HG02642 (cell line): ENCODE measurements at regions not wholly inside any gene's neighbourhood (a gene's known extent, or its start where the extent isn't known, plus 50 kb on each side); places are given as distances from the start of the nearest gene placed in this dataset.
"Not testable (repeated sequence)": the region's sequence is repeated elsewhere in the genome, so short reads cannot be mapped to it uniquely, and the experiment has no call there.

Experiments used
- ATAC-seq: cut with Tn5 transposase; IDR thresholded peaks from one replicate; pipeline ENCODE4 v1.9.1; 2021; ENCODE audit warnings: mild to moderate bottlenecking; ENCODE audit not compliant: unreplicated experiment, poor library complexity

GRCh38 chr12:107144441-107144840, 51.1 kb upstream of the CRY1 start:
- ATAC-seq, result no peak

- no peak for ATAC-seq
Measured at GRCh38 chr12:107144990-107145389, 51.6 kb upstream of the CRY1 start.

GRCh38 chr12:107145397-107145796, 52.0 kb upstream of the CRY1 start:
- ATAC-seq, result no peak

- ATAC-seq, result no peak
Measured at GRCh38 chr12:107148107-107148506, 54.8 kb upstream of the CRY1 start.

- ATAC-seq, result no peak
Measured at GRCh38 chr12:107152315-107152714, 59.0 kb upstream of the CRY1 start.

GRCh38 chr12:107159384-107159900, 66.1 kb upstream of the CRY1 start:
- no peak for ATAC-seq

GRCh38 chr12:107163413-107163812, 70.1 kb upstream of the CRY1 start:
- ATAC-seq, result no peak

- ATAC-seq, result no peak
Measured at GRCh38 chr12:107164392-107164791, 71.0 kb upstream of the CRY1 start.

GRCh38 chr12:107165581-107165980, 72.2 kb upstream of the CRY1 start:
- no peak for ATAC-seq

GRCh38 chr12:107167756-107168155, 74.4 kb upstream of the CRY1 start:
- ATAC-seq, result no peak

- no peak for ATAC-seq
Measured at GRCh38 chr12:107169200-107169599, 75.9 kb upstream of the CRY1 start.

- ATAC-seq, result no peak
Measured at GRCh38 chr12:107178776-107179175, 85.4 kb upstream of the CRY1 start.

GRCh38 chr12:107179871-107180270, 86.5 kb upstream of the CRY1 start:
- ATAC-seq, result no peak

- ATAC-seq, result no peak
Measured at GRCh38 chr12:107180272-107180671, 86.9 kb upstream of the CRY1 start.

GRCh38 chr12:107184359-107184930, 91.1 kb upstream of the CRY1 start:
- no peak for ATAC-seq

- ATAC-seq, result no peak
Measured at GRCh38 chr12:107196681-107197080, 103.3 kb upstream of the CRY1 start.

- ATAC-seq, result no peak
Measured at GRCh38 chr12:107200394-107200793, 107.0 kb upstream of the CRY1 start.

- ATAC-seq, result no peak
Measured at GRCh38 chr12:107207931-107208525, 114.7 kb upstream of the CRY1 start.

GRCh38 chr12:107209700-107210099, 116.4 kb upstream of the CRY1 start:
- ATAC-seq, result not testable (repeated sequence)

- ATAC-seq, result not testable (repeated sequence)
Measured at GRCh38 chr12:107214373-107214773, 121.0 kb upstream of the CRY1 start.

GRCh38 chr12:107216411-107216810, 123.1 kb upstream of the CRY1 start:
- not testable (repeated sequence) for ATAC-seq

- ATAC-seq, result no peak
Measured at GRCh38 chr12:107219301-107219700, 126.0 kb upstream of the CRY1 start.
